Omental fat pad (tissue), 3 donors: ENCODE measurements at regions not wholly inside any gene's neighbourhood (a gene's known extent, or its start where the extent isn't known, plus 50 kb on each side); places are given as distances from the start of the nearest gene placed in this dataset.

Source experiments
- ATAC-seq: fragments of 150-250 bp; one replicate; pipeline ENCODE4 v1.9.1; 2016; ENCODE audit warnings: mild to moderate bottlenecking, moderate library complexity; ENCODE audit not compliant: low FRiP score
- DNase-seq: peaks from one replicate; pipeline ENCODE4 v3.0.0-alpha.2; 2019; ENCODE audit warnings: low spot score
- CTCF ChIP-seq, 3 donors: fragments of 450-650 bp; IDR thresholded peaks; one replicate each; pipeline ENCODE4 v1.5.1; 2016 to 2017; ENCODE audit warnings: antibody characterized with exemption in 3 of 3, mild to moderate bottlenecking in 3 of 3, moderate library complexity in 2 of 3

GRCh38 chr10:124183617-124184016, 90.2 kb upstream of the CHST15 start:
- no peak for DNase-seq
- TF ChIP-seq CTCF (IDR thresholded peaks at IDR 0.05) = no peak
- no peak for ATAC-seq

GRCh38 chr10:124182088-124182541, 88.7 kb upstream of the CHST15 start:
- no peak for TF ChIP-seq CTCF (IDR thresholded peaks at IDR 0.05)
- DNase-seq (no peak), ATAC-seq (no peak)

- TF ChIP-seq CTCF (IDR thresholded peaks at IDR 0.05) = no peak
- ATAC-seq (no peak), DNase-seq (no peak)
Observed at GRCh38 chr10:124181656-124182055, 88.3 kb upstream of the CHST15 start.

- DNase-seq (no peak), ATAC-seq (no peak)
- no peak for TF ChIP-seq CTCF (IDR thresholded peaks at IDR 0.05)
Observed at GRCh38 chr10:124180947-124181549, 87.7 kb upstream of the CHST15 start.

GRCh38 chr10:124180044-124180745, 86.8 kb upstream of the CHST15 start:
- ATAC-seq (no peak), DNase-seq (no peak)
- TF ChIP-seq CTCF (IDR thresholded peaks at IDR 0.05) = no peak

- no peak for TF ChIP-seq CTCF (IDR thresholded peaks at IDR 0.05)
- ATAC-seq (no peak), DNase-seq (no peak)
Observed at GRCh38 chr10:124179308-124180043, 86.1 kb upstream of the CHST15 start.
